ENCODE measurements at regions not wholly inside any gene's neighbourhood (a gene's known extent, or its start where the extent isn't known, plus 50 kb on each side); places are given as distances from the start of the nearest gene placed in this dataset.

DNA sequence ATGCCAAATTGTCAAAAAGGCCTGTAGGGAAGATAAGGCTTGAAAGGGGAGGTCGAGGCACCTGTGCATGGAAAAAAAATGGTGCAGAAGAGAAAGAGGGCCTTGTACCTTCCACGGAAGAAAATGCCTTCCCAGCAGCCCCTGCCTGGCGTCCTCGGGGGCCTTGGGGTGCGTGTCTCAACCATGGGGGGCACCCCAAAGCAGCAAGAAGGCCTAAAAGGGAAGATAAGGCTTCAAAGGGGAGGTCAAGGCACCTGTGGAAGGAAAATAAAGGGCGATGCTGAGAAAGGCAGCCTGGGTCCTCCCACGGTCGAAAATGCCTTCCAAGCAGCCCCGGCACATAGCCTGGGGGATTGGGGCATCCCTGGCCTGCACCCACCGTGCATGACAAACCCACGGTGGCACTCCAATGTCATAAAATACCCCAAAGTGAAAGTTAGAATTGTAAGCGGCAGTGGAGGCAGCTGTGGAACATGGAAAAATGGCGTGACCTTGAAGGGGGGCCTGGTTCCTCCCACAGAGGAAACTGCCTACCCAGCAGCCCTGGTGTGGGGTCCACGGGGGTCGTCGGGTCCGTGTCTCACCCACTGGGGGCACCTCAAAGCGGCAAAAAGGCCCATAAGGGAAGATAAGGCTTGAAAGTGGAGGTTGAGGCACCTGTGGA, 275.0 kb downstream of the ALG10 start:
- Histone ChIP-seq H3K27ac (ENCODE audit: low read depth in 1 of 2, low read length in 1 of 2) (no peak overlapping the region), H3K4me1 (ENCODE audit: control insufficient read depth in 2 of 2, insufficient read depth in 2 of 2, low read length in 2 of 2) (no peaks in the 10 kb centered on the region), H3K9me3 (ENCODE audit: control insufficient read depth in 2 of 2, insufficient read depth in 1 of 2, low read length in 1 of 2) (peaks cover 26 to 100% of the 10 kb centered on the region in 2 donors), H3K27me3 (ENCODE audit: control insufficient read depth in 2 of 2, insufficient read depth in 1 of 2, low read length in 1 of 2) (no peaks in the 10 kb centered on the region), H3K4me3 (ENCODE audit: low read length in 2 of 2) (no peak overlapping the region), H3K36me3 (ENCODE audit: control insufficient read depth in 2 of 2, insufficient read depth in 2 of 2, low read length in 1 of 2) (no peaks in the 10 kb centered on the region)
- WGBS, result 71% methylated on average over 18 of the region's 18 CpGs
- no peak for DNase-seq (ENCODE audit: low read depth in 6 of 9, low spot score in 9 of 9)

DNA sequence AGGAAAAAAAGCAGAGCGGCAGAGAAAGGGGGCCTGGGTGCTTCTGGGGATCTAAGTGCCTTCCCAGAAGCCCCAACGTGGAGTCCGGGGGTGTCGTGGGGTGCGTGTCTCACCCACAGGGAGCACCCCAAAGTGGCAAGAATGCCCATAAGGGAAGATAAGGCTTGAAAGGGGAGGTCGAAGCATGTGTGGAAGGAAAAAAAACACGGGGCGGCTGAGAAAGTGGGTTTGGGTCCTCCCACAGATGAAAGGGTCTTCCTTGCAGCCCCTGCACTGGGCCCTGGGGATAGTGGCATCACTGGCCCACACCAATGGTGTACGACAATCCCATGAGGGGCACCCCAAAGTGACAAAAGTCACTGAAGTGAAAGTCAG, 275.5 kb downstream of the ALG10 start:
- DNase-seq (ENCODE audit: low read depth in 6 of 9, low spot score in 9 of 9), result no peak
- H3K4me3 ChIP-seq (ENCODE audit: low read length in 2 of 2), result no peak overlapping the region
- no peaks in the 10 kb centered on the region for H3K27me3 ChIP-seq (ENCODE audit: control insufficient read depth in 2 of 2, insufficient read depth in 1 of 2, low read length in 1 of 2)
- H3K9me3 ChIP-seq (ENCODE audit: control insufficient read depth in 2 of 2, insufficient read depth in 1 of 2, low read length in 1 of 2), result peaks cover 30 to 100% of the 10 kb centered on the region in 2 donors
- no peaks in the 10 kb centered on the region for H3K36me3 ChIP-seq (ENCODE audit: control insufficient read depth in 2 of 2, insufficient read depth in 2 of 2, low read length in 1 of 2)
- no peak overlapping the region for H3K27ac ChIP-seq (ENCODE audit: low read depth in 1 of 2, low read length in 1 of 2)
- 79% methylated on average over 9 of the region's 9 CpGs for WGBS
- no peaks in the 10 kb centered on the region for H3K4me1 ChIP-seq (ENCODE audit: control insufficient read depth in 2 of 2, insufficient read depth in 2 of 2, low read length in 2 of 2)

DNA sequence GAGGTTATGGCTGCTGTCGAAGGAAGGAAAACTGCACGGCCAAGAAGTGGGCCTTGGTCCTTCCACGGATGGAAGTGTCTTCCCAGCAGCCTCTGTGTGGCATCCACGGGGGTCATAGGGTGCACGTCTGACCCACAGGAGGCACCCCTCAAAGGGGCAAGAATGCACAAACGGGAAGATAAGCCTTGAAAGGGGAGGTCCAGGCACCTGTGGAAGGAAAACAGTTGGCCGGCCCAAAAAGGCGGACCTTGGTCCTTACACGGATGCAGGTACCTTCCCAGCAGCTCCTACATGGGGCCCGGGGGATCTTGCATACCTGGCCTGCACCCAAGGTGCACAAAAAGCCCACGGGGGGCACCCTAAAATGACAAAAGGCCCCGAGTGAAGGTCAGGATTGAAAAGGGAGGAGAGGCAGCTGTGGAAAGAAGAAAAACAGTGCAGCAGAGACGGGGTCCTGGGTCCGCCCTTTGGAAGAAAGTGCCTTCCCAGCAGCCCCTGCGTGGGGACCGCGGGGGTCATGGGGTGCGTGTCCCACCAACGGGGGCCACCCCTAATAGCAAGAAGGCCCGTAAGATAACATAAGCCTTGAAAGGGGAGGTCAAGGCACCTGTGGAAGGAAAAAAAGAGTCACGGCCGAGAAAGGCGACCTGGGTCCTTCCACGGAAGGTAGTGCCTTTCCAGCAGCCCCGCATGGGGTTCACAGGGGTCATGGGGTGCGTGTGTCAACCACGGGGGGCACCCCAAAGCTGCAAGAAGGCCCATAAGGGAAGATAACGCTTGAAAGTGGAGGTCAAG, 276.1 kb downstream of the ALG10 start:
- DNase-seq (ENCODE audit: low read depth in 6 of 9, low spot score in 9 of 9), result no peak
- peaks cover 35 to 100% of the 10 kb centered on the region in 2 donors for H3K9me3 ChIP-seq (ENCODE audit: control insufficient read depth in 2 of 2, insufficient read depth in 1 of 2, low read length in 1 of 2)
- no peaks in the 10 kb centered on the region for H3K27me3 ChIP-seq (ENCODE audit: control insufficient read depth in 2 of 2, insufficient read depth in 1 of 2, low read length in 1 of 2)
- no peak overlapping the region for H3K27ac ChIP-seq (ENCODE audit: low read depth in 1 of 2, low read length in 1 of 2)
- WGBS, result 85% methylated on average over 28 of the region's 28 CpGs
- no peak overlapping the region for H3K4me3 ChIP-seq (ENCODE audit: low read length in 2 of 2)
- H3K36me3 ChIP-seq (ENCODE audit: control insufficient read depth in 2 of 2, insufficient read depth in 2 of 2, low read length in 1 of 2), result no peaks in the 10 kb centered on the region
- no peaks in the 10 kb centered on the region for H3K4me1 ChIP-seq (ENCODE audit: control insufficient read depth in 2 of 2, insufficient read depth in 2 of 2, low read length in 2 of 2)

- no peaks in the 10 kb centered on the region for H3K27me3 ChIP-seq (ENCODE audit: control insufficient read depth in 2 of 2, insufficient read depth in 1 of 2, low read length in 1 of 2)
- H3K4me3 ChIP-seq (ENCODE audit: low read length in 2 of 2), result no peak overlapping the region
- H3K4me1 ChIP-seq (ENCODE audit: control insufficient read depth in 2 of 2, insufficient read depth in 2 of 2, low read length in 2 of 2), result no peaks in the 10 kb centered on the region
- no peak overlapping the region for H3K27ac ChIP-seq (ENCODE audit: low read depth in 1 of 2, low read length in 1 of 2)
- no peaks in the 10 kb centered on the region for H3K36me3 ChIP-seq (ENCODE audit: control insufficient read depth in 2 of 2, insufficient read depth in 2 of 2, low read length in 1 of 2)
- H3K9me3 ChIP-seq (ENCODE audit: control insufficient read depth in 2 of 2, insufficient read depth in 1 of 2, low read length in 1 of 2), result peaks cover 35 to 100% of the 10 kb centered on the region in 2 donors
- no peak for DNase-seq (ENCODE audit: low read depth in 6 of 9, low spot score in 9 of 9)
- WGBS, result 84% methylated on average over 35 of the region's 35 CpGs
These were observed 276.9 kb downstream of the ALG10 start for GRCh38 chr12:34298971-34299801.

- Histone ChIP-seq H3K27me3 (ENCODE audit: control insufficient read depth in 2 of 2, insufficient read depth in 1 of 2, low read length in 1 of 2) (no peaks in the 10 kb centered on the region), H3K36me3 (ENCODE audit: control insufficient read depth in 2 of 2, insufficient read depth in 2 of 2, low read length in 1 of 2) (no peaks in the 10 kb centered on the region), H3K27ac (ENCODE audit: low read depth in 1 of 2, low read length in 1 of 2) (no peak overlapping the region), H3K4me3 (ENCODE audit: low read length in 2 of 2) (no peak overlapping the region), H3K9me3 (ENCODE audit: control insufficient read depth in 2 of 2, insufficient read depth in 1 of 2, low read length in 1 of 2) (peaks cover 34 to 100% of the 10 kb centered on the region in 2 donors), H3K4me1 (ENCODE audit: control insufficient read depth in 2 of 2, insufficient read depth in 2 of 2, low read length in 2 of 2) (no peaks in the 10 kb centered on the region)
- DNase-seq (ENCODE audit: low read depth in 6 of 9, low spot score in 9 of 9), result no peak
- 76% methylated on average over 16 of the region's 16 CpGs for WGBS
These were observed 277.5 kb downstream of the ALG10 start for GRCh38 chr12:34299802-34300193.

- H3K36me3 ChIP-seq (ENCODE audit: control insufficient read depth in 2 of 2, insufficient read depth in 2 of 2, low read length in 1 of 2), result no peaks in the 10 kb centered on the region
- WGBS, result 89% methylated on average over 34 of the region's 34 CpGs
These were observed 278.3 kb downstream of the ALG10 start for GRCh38 chr12:34300376-34301250.

GRCh38 chr12:34301251-34302130, 279.2 kb downstream of the ALG10 start:
- H3K27me3 ChIP-seq (ENCODE audit: control insufficient read depth in 2 of 2, insufficient read depth in 1 of 2, low read length in 1 of 2), result no peaks in the 10 kb centered on the region
- H3K27ac ChIP-seq (ENCODE audit: low read depth in 1 of 2, low read length in 1 of 2), result no peak overlapping the region
- H3K4me1 ChIP-seq (ENCODE audit: control insufficient read depth in 2 of 2, insufficient read depth in 2 of 2, low read length in 2 of 2), result no peaks in the 10 kb centered on the region
- H3K4me3 ChIP-seq (ENCODE audit: low read length in 2 of 2), result no peak overlapping the region
- 81% methylated on average over 22 of the region's 22 CpGs for WGBS
- H3K9me3 ChIP-seq (ENCODE audit: control insufficient read depth in 2 of 2, insufficient read depth in 1 of 2, low read length in 1 of 2), result peaks cover 30 to 100% of the 10 kb centered on the region in 2 donors
- no peak for DNase-seq (ENCODE audit: low read depth in 6 of 9, low spot score in 9 of 9)
- no peaks in the 10 kb centered on the region for H3K36me3 ChIP-seq (ENCODE audit: control insufficient read depth in 2 of 2, insufficient read depth in 2 of 2, low read length in 1 of 2)

More at GRCh38 chr12:34300376-34301250, 278.3 kb downstream of the ALG10 start:
- Histone ChIP-seq H3K27ac (ENCODE audit: low read depth in 1 of 2, low read length in 1 of 2) (no peak overlapping the region), H3K4me3 (ENCODE audit: low read length in 2 of 2) (no peak overlapping the region), H3K4me1 (ENCODE audit: control insufficient read depth in 2 of 2, insufficient read depth in 2 of 2, low read length in 2 of 2) (no peaks in the 10 kb centered on the region), H3K27me3 (ENCODE audit: control insufficient read depth in 2 of 2, insufficient read depth in 1 of 2, low read length in 1 of 2) (no peaks in the 10 kb centered on the region), H3K9me3 (ENCODE audit: control insufficient read depth in 2 of 2, insufficient read depth in 1 of 2, low read length in 1 of 2) (peaks cover 30 to 100% of the 10 kb centered on the region in 2 donors)
- no peak for DNase-seq (ENCODE audit: low read depth in 6 of 9, low spot score in 9 of 9)
